HCT116 (cell line): ENCODE measurements at regions not wholly inside any gene's neighbourhood (a gene's known extent, or its start where the extent isn't known, plus 50 kb on each side); places are given as distances from the start of the nearest gene placed in this dataset.

Experiments used
- ATAC-seq: fragments of 200-7000 bp; cut with Tn5 transposase; 2 replicates; pipeline ENCODE4 v1.9.1; 2020; ENCODE audit warnings: mild to moderate bottlenecking, moderate library complexity
- BruUV-seq: library from RNA; stranded (reverse); fragments of 400-500 nt; replicated peaks from 2 replicates; lab custom pipeline; 2021; lab: Mats Ljungman, UMichigan
- CTCF ChIA-PET: fragments of 300-600 bp; sonication (Branson Sonifier 250); formaldehyde crosslinking; loops from one replicate; lab custom pipeline; 2021; ENCODE audit warnings: antibody characterized with exemption; lab: Charles Lee
- POLR2A ChIA-PET: fragments of 300-600, 350-600 bp; sonication (Branson Sonifier 250); formaldehyde crosslinking; loops from one replicate; lab custom pipeline; 2021; ENCODE audit warnings: antibody characterized with exemption; lab: Charles Lee
- RAD21 ChIA-PET, 2 experiments: fragments of 300-600 bp; sonication (Branson Sonifier 250); formaldehyde crosslinking; loops; one replicate each; lab custom pipeline; 2023; ENCODE audit warnings: low total read pairs in 2 of 2; ENCODE audit not compliant: uncharacterized antibody in 2 of 2, unreplicated experiment in 2 of 2, low non-redundant PET in 1 of 2; lab: Charles Lee
- DNase-seq: peaks from one replicate; pipeline ENCODE4 v3.0.0-alpha.2; 2010; ENCODE audit warnings: low read depth, low spot score
- H2AFZ ChIP-seq: fragments of 200-600 bp; shearing (Covaris generic), sonication (generic); 2 replicates; pipeline ENCODE4 v1.6.1; 2017; ENCODE audit warnings: low read depth, mixed run types, mixed read lengths, antibody characterized with exemption, low read length; ENCODE audit not compliant: poor library complexity, severe bottlenecking
- H3K27ac ChIP-seq: 2 replicates; pipeline ENCODE4 v1.5.1; 2012; ENCODE audit warnings: low read depth, low read length
- H3K27me3 ChIP-seq: fragments of 200-600 bp; sonication (generic); 2 replicates; pipeline ENCODE4 v1.6.1; 2016; ENCODE audit warnings: mixed run types, low read length, mixed read lengths; ENCODE audit not compliant: insufficient read depth
- H3K36me3 ChIP-seq, 2 experiments: fragments of 200-500 bp in 1 of 2; fragments of 200-600 bp in 1 of 2; sonication (Bioruptor generic) in 1 of 2; sonication (generic) in 1 of 2; 2 replicates each; pipeline versions ENCODE4 v1.5.1 to v1.6.1; 2014 to 2016; ENCODE audit warnings: low read length in 2 of 2, inconsistent platforms in 1 of 2, mixed read lengths in 1 of 2, mixed run types in 1 of 2; ENCODE audit not compliant: insufficient read depth in 2 of 2, control insufficient read depth in 1 of 2
- H3K4me1 ChIP-seq, 2 experiments: fragments of 200-600 bp in 1 of 2; sonication (generic) in 1 of 2; 2 replicates each; pipeline versions ENCODE4 v1.5.1 to v1.6.1; 2012 to 2017; ENCODE audit warnings: low read length in 2 of 2, inconsistent platforms in 1 of 2, mild to moderate bottlenecking in 1 of 2, mixed read lengths in 1 of 2, mixed run types in 1 of 2, moderate library complexity in 1 of 2; ENCODE audit not compliant: insufficient read depth in 2 of 2, control insufficient read depth in 1 of 2
- H3K4me2 ChIP-seq: fragments of 200-600 bp; sonication (generic); 2 replicates; pipeline ENCODE4 v1.6.1; 2017; ENCODE audit warnings: mixed run types, low read length, mixed read lengths
- H3K4me3 ChIP-seq, 2 experiments: fragments of 200-600 bp in 1 of 2; sonication (generic) in 1 of 2; replicated peaks in 1 of 2; 2 replicates each; pipeline ENCODE4 v1.5.1; 2011 to 2016; ENCODE audit warnings: low read length in 2 of 2, control low read depth in 1 of 2, low read depth in 1 of 2, mild to moderate bottlenecking in 1 of 2, mixed read lengths in 1 of 2, mixed run types in 1 of 2
- H3K79me2 ChIP-seq: fragments of 200-600 bp; sonication (generic); 2 replicates; pipeline ENCODE4 v1.6.1; 2017; ENCODE audit warnings: mild to moderate bottlenecking, mixed run types, low read length, moderate library complexity, mixed read lengths; ENCODE audit not compliant: insufficient read depth
- H3K9ac ChIP-seq: fragments of 200-600 bp; sonication (generic); 2 replicates; pipeline ENCODE4 v1.6.1; 2016; ENCODE audit warnings: low read length, mixed read lengths
- H3K9me2 ChIP-seq: fragments of 200-600 bp; sonication (generic), shearing (Covaris generic); 2 replicates; pipeline ENCODE4 v1.6.1; 2017; ENCODE audit warnings: mixed run types, mild to moderate bottlenecking, moderate library complexity; ENCODE audit not compliant: insufficient read depth
- H3K9me3 ChIP-seq, 2 experiments: fragments of 200-500 bp in 1 of 2; fragments of 200-600 bp in 1 of 2; sonication (Bioruptor generic) in 1 of 2; sonication (generic) in 1 of 2; 2 replicates each; pipeline ENCODE4 v1.6.1; 2014 to 2017; ENCODE audit warnings: low read length in 2 of 2, mixed read lengths in 2 of 2, inconsistent platforms in 1 of 2, low read depth in 1 of 2, mild to moderate bottlenecking in 1 of 2, mixed run types in 1 of 2, moderate library complexity in 1 of 2; ENCODE audit not compliant: control insufficient read depth in 1 of 2, insufficient read depth in 1 of 2
- H4K20me1 ChIP-seq: fragments of 200-600 bp; sonication (generic), shearing (Covaris generic); 2 replicates; pipeline ENCODE4 v1.6.1; 2017; ENCODE audit warnings: mixed run types, mild to moderate bottlenecking, moderate library complexity; ENCODE audit not compliant: insufficient read depth
- CBX3 ChIP-seq: IDR thresholded peaks from 2 replicates; pipeline ENCODE4 v1.6.1; 2012; ENCODE audit warnings: low read depth
- CEBPB ChIP-seq: IDR thresholded peaks from 2 replicates; pipeline ENCODE4 v1.6.1; 2012; ENCODE audit warnings: low read depth
- EGR1 ChIP-seq: IDR thresholded peaks from 2 replicates; pipeline ENCODE4 v1.6.1; 2012; ENCODE audit warnings: low read depth
- ELF1 ChIP-seq: IDR thresholded peaks from 2 replicates; pipeline ENCODE4 v1.6.1; 2012; ENCODE audit warnings: low read depth, borderline replicate concordance
- EZH2phosphoT487 ChIP-seq: fragments of 200-600 bp; IDR thresholded peaks from 2 replicates; pipeline ENCODE4 v1.6.1; 2018; ENCODE audit warnings: antibody characterized with exemption, borderline replicate concordance
- FOSL1 ChIP-seq: IDR thresholded peaks from 2 replicates; pipeline ENCODE4 v1.6.1; 2012; ENCODE audit warnings: low read depth
- JUND ChIP-seq: IDR thresholded peaks from 2 replicates; pipeline ENCODE4 v1.6.1; 2012
- POLR2A ChIP-seq: IDR thresholded peaks from 2 replicates; pipeline ENCODE4 v1.7.0; 2011; ENCODE audit warnings: borderline replicate concordance; ENCODE audit not compliant: insufficient read depth, insufficient read length; ENCODE audit errors: extremely low read depth
- POLR2AphosphoS5 ChIP-seq: IDR thresholded peaks from 2 replicates; pipeline ENCODE4 v1.6.1; 2011; ENCODE audit warnings: mild to moderate bottlenecking, low read depth, low read length, moderate library complexity
- SIN3A ChIP-seq: IDR thresholded peaks from 2 replicates; pipeline ENCODE4 v1.6.1; 2012; ENCODE audit warnings: low read depth
- SP1 ChIP-seq: IDR thresholded peaks from 2 replicates; pipeline ENCODE4 v1.6.1; 2012; ENCODE audit warnings: low read depth
- SRF ChIP-seq: IDR thresholded peaks from 2 replicates; pipeline ENCODE4 v1.6.1; 2012; ENCODE audit warnings: low read depth
- TCF7L2 ChIP-seq: IDR thresholded peaks from 2 replicates; pipeline ENCODE4 v1.7.0; 2011; ENCODE audit warnings: borderline replicate concordance, inconsistent platforms; ENCODE audit not compliant: insufficient read depth, insufficient read length; ENCODE audit errors: extremely low read depth
- YY1 ChIP-seq: IDR thresholded peaks from 2 replicates; pipeline ENCODE4 v1.6.1; 2011; ENCODE audit warnings: low read length, low read depth, moderate library complexity, mild to moderate bottlenecking; ENCODE audit not compliant: insufficient replicate concordance; ENCODE audit errors: extremely low read depth
- ZFX ChIP-seq: fragments of 450-650 bp; IDR thresholded peaks from 2 replicates; pipeline ENCODE4 v1.6.1; 2017
- ZNF274 ChIP-seq: fragments of 200-500 bp; sonication (Bioruptor generic); IDR thresholded peaks from 2 replicates; pipeline ENCODE4 v1.6.1; 2014; ENCODE audit warnings: mild to moderate bottlenecking, low read depth, low read length, inconsistent platforms
- intact Hi-C: fragments of 100-400 bp; cut with micrococcal nuclease; formaldehyde crosslinking; loops from 2 replicates; pipeline ENCODE4 v1.10.0; 2022
- TF ChIP-seq, protein P1 (sequence below): IDR thresholded peaks from 2 replicates; pipeline ENCODE4 v1.6.1; 2011; ENCODE audit warnings: mild to moderate bottlenecking, low read length, moderate library complexity; ENCODE audit not compliant: insufficient replicate concordance; ENCODE audit errors: extremely low read depth
- TF ChIP-seq, protein P2 (sequence below), 3 experiments: fragments of 200-600 bp in 1 of 3; sonication (generic) in 1 of 3; IDR thresholded peaks in 2 of 3; conservative IDR thresholded peaks in 1 of 3; 2 replicates each; pipeline ENCODE4 v1.5.1; 2012 to 2017; ENCODE audit warnings: low read depth in 2 of 3, low read length in 2 of 3, antibody characterized with exemption in 1 of 3, borderline replicate concordance in 1 of 3, control low read depth in 1 of 3, mild to moderate bottlenecking in 1 of 3, mixed read lengths in 1 of 3, mixed run types in 1 of 3, moderate library complexity in 1 of 3; ENCODE audit not compliant: insufficient read depth in 1 of 3
- TF ChIP-seq, protein P3 (sequence below): IDR thresholded peaks from 2 replicates; pipeline ENCODE4 v1.6.1; 2012

DNA sequence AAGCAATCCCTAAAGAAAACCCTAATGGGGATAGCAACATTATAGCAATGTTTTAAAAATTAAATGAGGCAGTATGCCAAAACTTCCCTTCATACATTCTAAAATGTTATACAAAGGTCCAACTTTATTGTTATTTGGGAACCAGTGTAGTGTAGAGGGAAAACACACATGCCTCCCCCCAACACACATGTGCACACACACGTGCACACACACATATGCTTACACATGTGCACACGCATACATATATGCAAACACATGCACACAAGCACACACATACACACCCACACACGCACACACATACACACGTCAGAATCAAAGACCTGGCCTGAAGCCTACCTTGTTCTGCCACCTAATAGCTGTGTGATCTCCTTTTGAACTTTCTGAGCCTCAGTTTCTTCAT, 83.3 kb downstream of the SCN11A start:
- POLR2A ChIA-PET, result no interaction called here
- ATAC-seq, result no peak

DNA sequence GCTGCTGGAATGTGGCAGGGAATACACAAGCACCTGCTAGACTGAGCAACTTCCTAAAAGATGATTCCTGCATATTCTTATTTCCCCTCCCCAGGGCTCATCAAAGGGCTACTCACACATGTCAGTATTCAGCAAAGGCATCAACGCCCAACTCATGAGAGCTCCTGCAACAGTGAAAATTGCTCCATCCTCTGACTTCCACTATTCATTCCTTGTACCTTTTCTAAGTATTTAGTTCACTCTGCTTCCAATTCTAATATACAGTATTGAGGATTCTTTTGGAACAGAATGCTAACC, 84.1 kb downstream of the SCN11A start:
- TF ChIP-seq ZNF274 (no peak), CBX3 (no peak), SRF (no peak), JUND (no peak), POLR2A (no peak), SIN3A (no peak), SP1 (no peak), YY1 (no peak), FOSL1 (no peak), CEBPB (no peak), TCF7L2 (no peak), ZFX (no peak), EGR1 (no peak), ELF1 (no peak), POLR2AphosphoS5 (no peak), EZH2phosphoT487 (no peak)
- TF ChIP-seq, protein P1, sequence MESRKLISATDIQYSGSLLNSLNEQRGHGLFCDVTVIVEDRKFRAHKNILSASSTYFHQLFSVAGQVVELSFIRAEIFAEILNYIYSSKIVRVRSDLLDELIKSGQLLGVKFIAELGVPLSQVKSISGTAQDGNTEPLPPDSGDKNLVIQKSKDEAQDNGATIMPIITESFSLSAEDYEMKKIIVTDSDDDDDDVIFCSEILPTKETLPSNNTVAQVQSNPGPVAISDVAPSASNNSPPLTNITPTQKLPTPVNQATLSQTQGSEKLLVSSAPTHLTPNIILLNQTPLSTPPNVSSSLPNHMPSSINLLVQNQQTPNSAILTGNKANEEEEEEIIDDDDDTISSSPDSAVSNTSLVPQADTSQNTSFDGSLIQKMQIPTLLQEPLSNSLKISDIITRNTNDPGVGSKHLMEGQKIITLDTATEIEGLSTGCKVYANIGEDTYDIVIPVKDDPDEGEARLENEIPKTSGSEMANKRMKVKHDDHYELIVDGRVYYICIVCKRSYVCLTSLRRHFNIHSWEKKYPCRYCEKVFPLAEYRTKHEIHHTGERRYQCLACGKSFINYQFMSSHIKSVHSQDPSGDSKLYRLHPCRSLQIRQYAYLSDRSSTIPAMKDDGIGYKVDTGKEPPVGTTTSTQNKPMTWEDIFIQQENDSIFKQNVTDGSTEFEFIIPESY, result no peak
- TF ChIP-seq, protein P2, sequence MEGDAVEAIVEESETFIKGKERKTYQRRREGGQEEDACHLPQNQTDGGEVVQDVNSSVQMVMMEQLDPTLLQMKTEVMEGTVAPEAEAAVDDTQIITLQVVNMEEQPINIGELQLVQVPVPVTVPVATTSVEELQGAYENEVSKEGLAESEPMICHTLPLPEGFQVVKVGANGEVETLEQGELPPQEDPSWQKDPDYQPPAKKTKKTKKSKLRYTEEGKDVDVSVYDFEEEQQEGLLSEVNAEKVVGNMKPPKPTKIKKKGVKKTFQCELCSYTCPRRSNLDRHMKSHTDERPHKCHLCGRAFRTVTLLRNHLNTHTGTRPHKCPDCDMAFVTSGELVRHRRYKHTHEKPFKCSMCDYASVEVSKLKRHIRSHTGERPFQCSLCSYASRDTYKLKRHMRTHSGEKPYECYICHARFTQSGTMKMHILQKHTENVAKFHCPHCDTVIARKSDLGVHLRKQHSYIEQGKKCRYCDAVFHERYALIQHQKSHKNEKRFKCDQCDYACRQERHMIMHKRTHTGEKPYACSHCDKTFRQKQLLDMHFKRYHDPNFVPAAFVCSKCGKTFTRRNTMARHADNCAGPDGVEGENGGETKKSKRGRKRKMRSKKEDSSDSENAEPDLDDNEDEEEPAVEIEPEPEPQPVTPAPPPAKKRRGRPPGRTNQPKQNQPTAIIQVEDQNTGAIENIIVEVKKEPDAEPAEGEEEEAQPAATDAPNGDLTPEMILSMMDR (IDR thresholded peaks at IDR 0.05 in 2 of 3, conservative IDR thresholded peaks at IDR 0.05 in 1 of 3; ENCODE audit: borderline replicate concordance in 1 of 3, insufficient read depth in 1 of 3, low read depth in 2 of 3, low read length in 2 of 3), result no peak
- TF ChIP-seq, protein P3, sequence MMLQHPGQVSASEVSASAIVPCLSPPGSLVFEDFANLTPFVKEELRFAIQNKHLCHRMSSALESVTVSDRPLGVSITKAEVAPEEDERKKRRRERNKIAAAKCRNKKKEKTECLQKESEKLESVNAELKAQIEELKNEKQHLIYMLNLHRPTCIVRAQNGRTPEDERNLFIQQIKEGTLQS, result no peak
- Histone ChIP-seq H3K9ac (no peak overlapping the region), H3K36me3 (no peaks in the 10 kb centered on the region), H3K27me3 (peaks cover 26% of the 10 kb centered on the region), H3K9me3 (no peaks in the 10 kb centered on the region), H3K4me1 (no peaks in the 10 kb centered on the region), H3K4me2 (no peak overlapping the region), H2AFZ (no peak overlapping the region), H3K79me2 (no peaks in the 10 kb centered on the region), H3K9me2 (no peaks in the 10 kb centered on the region), H4K20me1 (no peaks in the 10 kb centered on the region), H3K27ac (no peak overlapping the region), H3K4me3 (no peak overlapping the region)
- ChIA-PET RAD21 (no interaction called here), CTCF (no interaction called here), POLR2A (no interaction called here)
- ATAC-seq (no peak), DNase-seq (no peak)
- intact Hi-C loops, result no loop called here
- no TSS peak for BruUV-seq

More for the DNA sequence above, 83.3 kb downstream of the SCN11A start:
- Histone ChIP-seq H3K27ac (no peak overlapping the region), H3K4me3 (no peak overlapping the region), H3K9me2 (no peaks in the 10 kb centered on the region), H3K36me3 (no peaks in the 10 kb centered on the region), H2AFZ (no peak overlapping the region), H3K9me3 (no peaks in the 10 kb centered on the region), H3K27me3 (peaks cover 26% of the 10 kb centered on the region), H4K20me1 (no peaks in the 10 kb centered on the region), H3K4me1 (no peaks in the 10 kb centered on the region), H3K4me2 (no peak overlapping the region), H3K79me2 (no peaks in the 10 kb centered on the region), H3K9ac (no peak overlapping the region)
- intact Hi-C loops, result no loop called here
- no peak for DNase-seq
- RAD21 ChIA-PET, result no interaction called here
- CTCF ChIA-PET, result no interaction called here
- no TSS peak for BruUV-seq
- TF ChIP-seq EZH2phosphoT487, result no peak
- TF ChIP-seq POLR2A, result no peak
